Bronchial epithelial cell (primary cell): ENCODE measurements at regions not wholly inside any gene's neighbourhood (a gene's known extent, or its start where the extent isn't known, plus 50 kb on each side); places are given as distances from the start of the nearest gene placed in this dataset.

Experiments used
- DNase-seq: peaks from one replicate; pipeline ENCODE4 v3.0.0-alpha.2; 2010; ENCODE audit warnings: low read depth
- FAIRE-seq: peaks from 2 replicates; lab custom pipeline; 2011; peaks lifted over from hg19 to GRCh38; lab: Jason Lieb, UNC
- H3K27me3 ChIP-seq: 2 replicates; pipeline ENCODE4 v1.5.1; 2011; ENCODE audit warnings: low read length; ENCODE audit not compliant: control insufficient read depth, insufficient read depth
- H3K36me3 ChIP-seq: 2 replicates; pipeline ENCODE4 v1.5.1; 2011; ENCODE audit warnings: low read length; ENCODE audit not compliant: control insufficient read depth, insufficient read depth
- H3K4me3 ChIP-seq: 2 replicates; pipeline ENCODE4 v1.5.1; 2011; ENCODE audit warnings: mild to moderate bottlenecking, low read depth, low read length, control low read depth
- CTCF ChIP-seq: IDR thresholded peaks from 2 replicates; pipeline ENCODE4 v1.5.1; 2011; ENCODE audit warnings: mild to moderate bottlenecking, moderate library complexity, low read length, control low read depth, inconsistent platforms; ENCODE audit not compliant: insufficient read depth, severe bottlenecking

GRCh38 chr13:109954441-109954840, 168.1 kb upstream of the IRS2 start:
- H3K27me3 ChIP-seq = no peaks in the 10 kb centered on the region
- no peak for DNase-seq
- TF ChIP-seq CTCF = no peak
- H3K4me3 ChIP-seq = no peak overlapping the region
- no peaks in the 10 kb centered on the region for H3K36me3 ChIP-seq
- no peak for FAIRE-seq

- no peak for FAIRE-seq
- TF ChIP-seq CTCF = no peak
- no peaks in the 10 kb centered on the region for H3K27me3 ChIP-seq
- H3K36me3 ChIP-seq = no peaks in the 10 kb centered on the region
- no peak overlapping the region for H3K4me3 ChIP-seq
- DNase-seq = peak; percentile 67
These were observed 165.1 kb upstream of the IRS2 start for GRCh38 chr13:109951491-109951890.

GRCh38 chr13:109949397-109949796, 163.0 kb upstream of the IRS2 start:
- no peak overlapping the region for H3K4me3 ChIP-seq
- FAIRE-seq = no peak
- no peak for TF ChIP-seq CTCF

DNA sequence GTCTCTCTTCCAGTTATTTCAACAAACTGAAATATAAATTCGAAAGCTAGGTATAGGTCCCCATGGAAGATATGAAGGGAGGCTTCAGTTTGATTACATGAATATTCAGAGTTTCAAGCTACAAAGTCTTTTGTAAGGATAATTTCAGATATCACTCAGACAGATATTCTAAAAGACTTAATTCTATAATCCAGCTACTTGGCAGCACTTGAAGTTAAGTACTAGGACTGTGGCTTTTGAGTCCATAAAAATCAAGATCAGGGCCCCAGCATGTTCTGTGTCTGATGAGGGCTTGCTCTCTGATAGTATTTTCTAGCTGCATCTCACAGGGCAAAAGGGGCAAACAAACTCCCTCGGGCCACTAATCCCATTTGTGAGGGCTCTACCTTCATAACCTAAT, 160.6 kb upstream of the IRS2 start:
- Histone ChIP-seq H3K27me3 (no peaks in the 10 kb centered on the region), H3K4me3 (no peak overlapping the region), H3K36me3 (no peaks in the 10 kb centered on the region)
- DNase-seq (no peak), FAIRE-seq (no peak)
- no peak for TF ChIP-seq CTCF

More at GRCh38 chr13:109949397-109949796, 163.0 kb upstream of the IRS2 start:
- peak; percentile 17 for DNase-seq
- Histone ChIP-seq H3K36me3 (no peaks in the 10 kb centered on the region), H3K27me3 (no peaks in the 10 kb centered on the region)

DNA sequence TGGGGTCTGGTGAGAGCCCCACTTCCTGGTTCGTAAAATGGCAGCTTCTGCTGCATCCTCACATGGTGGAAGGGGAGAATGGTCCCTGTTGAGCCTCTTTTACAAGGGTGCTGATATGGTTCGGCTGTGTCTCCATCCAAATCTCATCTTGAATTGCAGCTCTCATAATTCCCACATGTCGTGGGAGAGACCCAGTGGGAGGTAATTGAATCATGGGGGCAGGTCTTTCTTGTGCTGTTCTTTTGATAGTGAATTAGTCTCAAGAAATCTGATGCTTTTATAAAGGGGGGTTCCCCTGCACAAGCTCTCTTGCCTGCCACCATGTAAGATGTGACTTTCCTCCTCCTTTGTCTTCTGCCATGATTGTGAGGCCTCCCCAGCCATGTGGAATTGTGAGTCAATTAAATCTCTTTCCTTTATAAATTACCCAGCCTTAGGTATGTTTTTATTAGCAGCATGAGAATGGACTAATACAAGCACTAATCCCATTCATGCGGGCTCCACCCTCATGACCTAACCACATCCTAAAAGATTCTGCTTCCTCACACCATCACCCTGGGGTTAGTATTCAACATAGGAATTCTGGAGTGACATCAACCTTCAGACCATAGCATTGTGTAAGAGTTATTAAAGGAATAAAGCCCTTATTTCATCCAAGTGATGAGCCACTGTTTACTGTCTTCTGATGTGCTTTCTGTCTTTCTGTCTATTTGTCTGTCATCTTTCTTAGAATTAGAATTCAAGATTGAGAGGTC, 159.0 kb upstream of the IRS2 start:
- H3K36me3 ChIP-seq = no peaks in the 10 kb centered on the region
- no peak overlapping the region for H3K4me3 ChIP-seq
- TF ChIP-seq CTCF = no peak
- peak; percentile 96 for DNase-seq
- no peaks in the 10 kb centered on the region for H3K27me3 ChIP-seq
- peak; percentile 47 for FAIRE-seq

DNA sequence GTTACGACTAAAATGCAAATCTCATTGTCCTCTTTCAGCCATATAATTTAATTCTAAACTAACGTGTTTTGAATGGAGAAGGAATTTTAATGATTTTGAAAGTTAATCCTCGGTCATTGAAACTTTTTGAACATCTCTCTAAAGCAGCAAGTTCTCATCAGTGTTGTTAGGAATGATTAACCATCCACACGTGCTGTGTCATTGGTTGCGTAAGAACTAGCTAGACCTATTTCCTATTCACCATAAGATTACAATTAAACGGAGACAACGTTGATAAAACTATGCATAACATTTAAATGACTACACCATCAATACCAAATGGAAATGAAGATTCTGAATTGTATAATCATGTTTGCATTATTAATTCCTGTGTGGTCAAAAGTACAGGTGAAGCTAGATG, 155.6 kb upstream of the IRS2 start:
- Histone ChIP-seq H3K27me3 (no peaks in the 10 kb centered on the region), H3K4me3 (no peak overlapping the region), H3K36me3 (no peaks in the 10 kb centered on the region)
- DNase-seq = peak; percentile 74
- no peak for FAIRE-seq
- no peak for TF ChIP-seq CTCF
